Loucy (cell line): ENCODE measurements at regions not wholly inside any gene's neighbourhood (a gene's known extent, or its start where the extent isn't known, plus 50 kb on each side); places are given as distances from the start of the nearest gene placed in this dataset.

Experiments used
- CTCF ChIP-seq: fragments of 200-600 bp; sonication (generic); conservative IDR thresholded peaks from 2 replicates; pipeline ENCODE4 v1.5.1; 2014; ENCODE audit warnings: mild to moderate bottlenecking, antibody characterized with exemption, low read length
- EZH2phosphoT487 ChIP-seq: fragments of 200-600 bp; IDR thresholded peaks from 2 replicates; pipeline ENCODE4 v1.6.1; 2018; ENCODE audit warnings: antibody characterized with exemption, mild to moderate bottlenecking, moderate library complexity, borderline replicate concordance

- TF ChIP-seq CTCF, result no peak
- no peak for TF ChIP-seq EZH2phosphoT487
Measured at GRCh38 chr5:9713959-9714586, 83.9 kb upstream of the TAS2R1 start.
